ENCODE measurements at regions not wholly inside any gene's neighbourhood (a gene's known extent, or its start where the extent isn't known, plus 50 kb on each side); places are given as distances from the start of the nearest gene placed in this dataset.

DNA sequence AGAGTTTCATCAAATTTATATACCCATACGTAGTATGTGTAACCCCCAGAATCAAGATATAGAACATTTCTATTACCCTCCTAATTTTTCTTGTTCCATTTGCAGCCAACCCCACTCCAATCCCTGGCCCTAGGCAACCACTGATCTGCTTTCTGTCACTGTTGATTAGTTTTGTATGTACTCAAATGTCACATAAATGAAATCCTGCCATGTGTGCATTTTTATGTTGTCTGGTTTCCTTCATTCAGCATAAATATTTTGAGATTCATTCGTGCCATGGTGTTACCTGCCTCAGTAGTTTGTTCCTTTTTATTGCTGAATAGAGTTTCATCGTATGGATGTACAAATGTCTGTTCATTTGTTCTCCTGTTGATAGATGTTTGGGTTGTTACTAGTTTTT lies 126.3 kb downstream of the MID1IP1 start:
- Histone ChIP-seq H3K27me3 (ENCODE audit: low read depth, low read length) (no peaks in the 10 kb centered on the region), H4K20me1 (ENCODE audit: insufficient read depth, low read length) (no peaks in the 10 kb centered on the region), H3K27ac (ENCODE audit: low read length) (no peak overlapping the region), H3K9me3 (ENCODE audit: insufficient read depth, low read length) (no peaks in the 10 kb centered on the region), H3K36me3 (replicated peaks; ENCODE audit: low read depth, low read length) (no peaks in the 10 kb centered on the region), H3K4me3 (ENCODE audit: low read length) (no peak overlapping the region), H2AFZ (ENCODE audit: low read depth, low read length) (no peak overlapping the region), H3K4me2 (ENCODE audit: low read length) (no peak overlapping the region), H3K4me1 (ENCODE audit: low read length) (no peaks in the 10 kb centered on the region), H3K79me2 (ENCODE audit: low read length) (no peaks in the 10 kb centered on the region), H3K9ac (ENCODE audit: low read length) (no peak overlapping the region)
- no peak for TF ChIP-seq EZH2phosphoT487 (IDR thresholded peaks at IDR 0.05; ENCODE audit: low read depth)
- TF ChIP-seq, protein P1, sequence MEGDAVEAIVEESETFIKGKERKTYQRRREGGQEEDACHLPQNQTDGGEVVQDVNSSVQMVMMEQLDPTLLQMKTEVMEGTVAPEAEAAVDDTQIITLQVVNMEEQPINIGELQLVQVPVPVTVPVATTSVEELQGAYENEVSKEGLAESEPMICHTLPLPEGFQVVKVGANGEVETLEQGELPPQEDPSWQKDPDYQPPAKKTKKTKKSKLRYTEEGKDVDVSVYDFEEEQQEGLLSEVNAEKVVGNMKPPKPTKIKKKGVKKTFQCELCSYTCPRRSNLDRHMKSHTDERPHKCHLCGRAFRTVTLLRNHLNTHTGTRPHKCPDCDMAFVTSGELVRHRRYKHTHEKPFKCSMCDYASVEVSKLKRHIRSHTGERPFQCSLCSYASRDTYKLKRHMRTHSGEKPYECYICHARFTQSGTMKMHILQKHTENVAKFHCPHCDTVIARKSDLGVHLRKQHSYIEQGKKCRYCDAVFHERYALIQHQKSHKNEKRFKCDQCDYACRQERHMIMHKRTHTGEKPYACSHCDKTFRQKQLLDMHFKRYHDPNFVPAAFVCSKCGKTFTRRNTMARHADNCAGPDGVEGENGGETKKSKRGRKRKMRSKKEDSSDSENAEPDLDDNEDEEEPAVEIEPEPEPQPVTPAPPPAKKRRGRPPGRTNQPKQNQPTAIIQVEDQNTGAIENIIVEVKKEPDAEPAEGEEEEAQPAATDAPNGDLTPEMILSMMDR (IDR thresholded peaks at IDR 0.05; ENCODE audit: low read depth, low read length): no peak

DNA sequence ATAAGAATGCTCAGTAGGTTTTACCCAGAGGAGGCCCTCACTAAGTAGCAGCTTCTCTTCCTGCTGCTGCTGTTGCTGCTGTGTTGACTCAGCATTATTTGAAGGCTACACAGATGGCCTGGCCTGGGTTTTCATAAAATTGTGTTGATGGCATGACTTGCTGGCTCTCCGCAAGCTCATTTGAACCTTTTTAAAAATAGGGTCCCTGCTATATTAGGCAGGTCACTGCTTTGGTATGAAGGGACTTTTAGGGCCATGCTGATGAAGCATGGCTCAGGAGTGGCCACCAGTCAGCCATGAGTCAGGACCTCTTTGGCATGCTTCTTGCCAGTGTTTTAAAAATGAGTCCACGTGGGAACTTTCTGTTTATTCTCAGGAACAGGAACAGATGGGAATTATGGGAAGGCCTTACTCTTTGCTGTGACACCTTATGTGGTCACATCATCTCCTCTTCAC lies 128.7 kb downstream of the MID1IP1 start:
- TF ChIP-seq, protein P1 (IDR thresholded peaks at IDR 0.05; ENCODE audit: low read depth, low read length): no peak
- Histone ChIP-seq H4K20me1 (ENCODE audit: insufficient read depth, low read length) (no peaks in the 10 kb centered on the region), H2AFZ (ENCODE audit: low read depth, low read length) (no peak overlapping the region), H3K27ac (ENCODE audit: low read length) (no peak overlapping the region), H3K9ac (ENCODE audit: low read length) (no peak overlapping the region), H3K79me2 (ENCODE audit: low read length) (no peaks in the 10 kb centered on the region), H3K36me3 (replicated peaks; ENCODE audit: low read depth, low read length) (no peaks in the 10 kb centered on the region), H3K4me2 (ENCODE audit: low read length) (no peak overlapping the region), H3K9me3 (ENCODE audit: insufficient read depth, low read length) (no peaks in the 10 kb centered on the region), H3K4me3 (ENCODE audit: low read length) (no peak overlapping the region), H3K27me3 (ENCODE audit: low read depth, low read length) (no peaks in the 10 kb centered on the region), H3K4me1 (ENCODE audit: low read length) (no peaks in the 10 kb centered on the region)

DNA sequence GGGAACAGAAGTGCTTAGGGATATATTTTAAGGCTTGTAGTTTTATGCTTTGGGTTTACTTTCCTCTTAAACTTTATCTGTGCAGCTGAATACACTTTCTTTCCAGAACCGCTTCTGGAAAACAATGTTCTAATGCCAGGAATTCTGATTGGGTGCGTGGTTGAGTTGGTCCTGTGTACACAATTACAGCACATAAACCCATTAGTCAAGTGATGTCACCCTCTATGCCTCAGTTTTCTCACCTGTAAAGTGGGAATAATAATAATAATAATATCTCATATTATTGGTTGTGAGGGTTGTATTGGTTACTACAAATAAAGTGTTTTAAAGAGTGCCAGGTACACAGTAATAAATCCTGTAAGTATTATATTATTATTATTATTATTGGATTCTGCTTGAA lies 129.2 kb downstream of the MID1IP1 start:
- H3K36me3 ChIP-seq (replicated peaks; ENCODE audit: low read depth, low read length): no peaks in the 10 kb centered on the region
- H3K27me3 ChIP-seq (ENCODE audit: low read depth, low read length): no peaks in the 10 kb centered on the region
- H3K4me3 ChIP-seq (ENCODE audit: low read length): no peak overlapping the region
- no peak overlapping the region for H2AFZ ChIP-seq (ENCODE audit: low read depth, low read length)
- H3K9me3 ChIP-seq (ENCODE audit: insufficient read depth, low read length): no peaks in the 10 kb centered on the region
- H3K4me2 ChIP-seq (ENCODE audit: low read length): no peak overlapping the region
- H4K20me1 ChIP-seq (ENCODE audit: insufficient read depth, low read length): no peaks in the 10 kb centered on the region
- TF ChIP-seq EZH2phosphoT487 (IDR thresholded peaks at IDR 0.05; ENCODE audit: low read depth): no peak
- TF ChIP-seq, protein P1 (IDR thresholded peaks at IDR 0.05; ENCODE audit: low read depth, low read length): no peak
- no peak overlapping the region for H3K9ac ChIP-seq (ENCODE audit: low read length)
- no peaks in the 10 kb centered on the region for H3K4me1 ChIP-seq (ENCODE audit: low read length)
- H3K79me2 ChIP-seq (ENCODE audit: low read length): no peaks in the 10 kb centered on the region
- no peak overlapping the region for H3K27ac ChIP-seq (ENCODE audit: low read length)

DNA sequence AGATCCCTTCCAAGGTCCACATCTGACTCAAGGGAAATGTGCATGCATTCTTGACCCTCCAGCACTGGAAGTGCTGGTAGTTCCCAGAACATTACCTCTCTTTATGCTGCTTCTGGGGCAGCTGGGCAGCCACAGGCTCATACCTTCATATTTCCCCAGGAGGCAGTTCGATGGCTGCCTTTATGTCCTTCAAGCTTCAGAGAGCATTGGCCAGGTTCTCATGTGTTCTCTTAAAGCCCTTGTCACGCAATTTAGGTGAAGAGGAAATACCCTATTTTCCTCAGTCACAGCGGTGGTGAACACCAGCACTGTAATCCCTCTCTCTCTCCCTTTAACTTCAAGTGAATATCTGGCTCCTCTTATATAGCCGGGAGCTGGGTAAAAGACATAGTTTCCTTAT lies 134.3 kb downstream of the MID1IP1 start:
- no peak for TF ChIP-seq EZH2phosphoT487 (IDR thresholded peaks at IDR 0.05; ENCODE audit: low read depth)
- TF ChIP-seq, protein P1 (IDR thresholded peaks at IDR 0.05; ENCODE audit: low read depth, low read length): no peak
- no peaks in the 10 kb centered on the region for H3K9me3 ChIP-seq (ENCODE audit: insufficient read depth, low read length)
- no peak overlapping the region for H3K4me2 ChIP-seq (ENCODE audit: low read length)
- no peaks in the 10 kb centered on the region for H4K20me1 ChIP-seq (ENCODE audit: insufficient read depth, low read length)
- H3K27me3 ChIP-seq (ENCODE audit: low read depth, low read length): no peaks in the 10 kb centered on the region
- no peak overlapping the region for H3K9ac ChIP-seq (ENCODE audit: low read length)
- no peaks in the 10 kb centered on the region for H3K79me2 ChIP-seq (ENCODE audit: low read length)
- H3K4me3 ChIP-seq (ENCODE audit: low read length): no peak overlapping the region
- no peak overlapping the region for H2AFZ ChIP-seq (ENCODE audit: low read depth, low read length)
- H3K36me3 ChIP-seq (replicated peaks; ENCODE audit: low read depth, low read length): no peaks in the 10 kb centered on the region
- H3K27ac ChIP-seq (ENCODE audit: low read length): no peak overlapping the region
- H3K4me1 ChIP-seq (ENCODE audit: low read length): no peaks in the 10 kb centered on the region

All from OCI-LY3 (cell line).